GM23338 (cell line): ENCODE measurements at regions not wholly inside any gene's neighbourhood (a gene's known extent, or its start where the extent isn't known, plus 50 kb on each side); places are given as distances from the start of the nearest gene placed in this dataset.

Experiments used
- CTCF ChIP-seq, 2 experiments: fragments of 200-600 bp in 1 of 2; sonication (generic) in 1 of 2; conservative IDR thresholded peaks; 2 replicates each; pipeline versions ENCODE4 v1.5.1 to v1.6.1; 2016 to 2017; ENCODE audit warnings: antibody characterized with exemption in 2 of 2, low read depth in 2 of 2, mild to moderate bottlenecking in 2 of 2, moderate library complexity in 1 of 2
- POLR2AphosphoS5 ChIP-seq: IDR thresholded peaks from 2 replicates; pipeline ENCODE4 v1.6.1; 2016; ENCODE audit warnings: antibody characterized with exemption, low read depth

GRCh38 chr15:38128341-38128781 lies 124.3 kb upstream of the SPRED1 start:
- TF ChIP-seq POLR2AphosphoS5 (no peak), CTCF (conservative IDR thresholded peaks at IDR 0.05; ENCODE audit: low read depth in 2 of 2) (no peak)
